ENCODE measurements at regions not wholly inside any gene's neighbourhood (a gene's known extent, or its start where the extent isn't known, plus 50 kb on each side); places are given as distances from the start of the nearest gene placed in this dataset.

DNA sequence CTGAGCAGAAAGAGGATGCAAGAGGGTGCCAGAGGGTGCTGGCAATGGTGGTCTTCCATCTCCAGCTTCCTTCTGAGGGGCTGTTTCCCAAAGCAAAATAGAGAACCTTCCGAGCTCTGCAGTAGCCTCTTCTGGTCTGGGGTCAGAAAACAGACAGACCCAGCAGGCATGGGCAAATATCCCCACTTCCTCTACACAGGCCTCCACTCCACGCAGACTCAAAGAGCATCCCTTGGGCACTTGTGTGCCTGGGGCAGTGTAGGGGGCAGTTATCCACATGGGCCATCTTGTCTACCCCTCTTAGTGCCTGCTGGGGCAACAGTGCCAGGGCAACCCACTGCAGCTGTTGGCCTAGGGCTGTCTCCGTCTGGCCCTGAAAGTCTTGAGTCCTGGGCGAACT is 231.9 kb downstream of the TTC8 start:
- Mint-ChIP-seq H3K27ac (no peak overlapping the region), H3K4me1 (ENCODE audit: low read depth) (no peaks in the 10 kb centered on the region), H3K9me3 (peaks cover 3% of the 10 kb centered on the region), H3K4me3 (no peak overlapping the region), H3K27me3 (no peaks in the 10 kb centered on the region), H3K36me3 (ENCODE audit: low read depth) (no peaks in the 10 kb centered on the region)
- no peaks in the 10 kb centered on the region for H3K9me3 ChIP-seq (ENCODE audit: control insufficient read depth in 1 of 2, insufficient read depth in 1 of 2, low read length in 2 of 2)
- no peak for ATAC-seq (ENCODE audit: poor library complexity)
- POLR2A ChIA-PET, result no interaction called here
- intact Hi-C loops (cut with DNase I, micrococcal nuclease), result no loop called here
- H3K4me1 ChIP-seq (ENCODE audit: insufficient read depth, low read length), result no peaks in the 10 kb centered on the region
- no peak for DNase-seq
- no peak overlapping the region for H3K4me3 ChIP-seq (ENCODE audit: low read length)
- H3K27me3 ChIP-seq (ENCODE audit: control insufficient read depth in 1 of 2, insufficient read depth in 2 of 2, low read length in 2 of 2), result no peaks in the 10 kb centered on the region
- CTCF ChIA-PET, result no interaction called here
- H3K36me3 ChIP-seq (ENCODE audit: insufficient read depth, low read length), result no peaks in the 10 kb centered on the region
- TF ChIP-seq, protein P1, sequence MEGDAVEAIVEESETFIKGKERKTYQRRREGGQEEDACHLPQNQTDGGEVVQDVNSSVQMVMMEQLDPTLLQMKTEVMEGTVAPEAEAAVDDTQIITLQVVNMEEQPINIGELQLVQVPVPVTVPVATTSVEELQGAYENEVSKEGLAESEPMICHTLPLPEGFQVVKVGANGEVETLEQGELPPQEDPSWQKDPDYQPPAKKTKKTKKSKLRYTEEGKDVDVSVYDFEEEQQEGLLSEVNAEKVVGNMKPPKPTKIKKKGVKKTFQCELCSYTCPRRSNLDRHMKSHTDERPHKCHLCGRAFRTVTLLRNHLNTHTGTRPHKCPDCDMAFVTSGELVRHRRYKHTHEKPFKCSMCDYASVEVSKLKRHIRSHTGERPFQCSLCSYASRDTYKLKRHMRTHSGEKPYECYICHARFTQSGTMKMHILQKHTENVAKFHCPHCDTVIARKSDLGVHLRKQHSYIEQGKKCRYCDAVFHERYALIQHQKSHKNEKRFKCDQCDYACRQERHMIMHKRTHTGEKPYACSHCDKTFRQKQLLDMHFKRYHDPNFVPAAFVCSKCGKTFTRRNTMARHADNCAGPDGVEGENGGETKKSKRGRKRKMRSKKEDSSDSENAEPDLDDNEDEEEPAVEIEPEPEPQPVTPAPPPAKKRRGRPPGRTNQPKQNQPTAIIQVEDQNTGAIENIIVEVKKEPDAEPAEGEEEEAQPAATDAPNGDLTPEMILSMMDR (IDR thresholded peaks at IDR 0.05), result no peak
- H3K27ac ChIP-seq (ENCODE audit: low read depth in 1 of 2, low read length in 2 of 2), result no peak overlapping the region

DNA sequence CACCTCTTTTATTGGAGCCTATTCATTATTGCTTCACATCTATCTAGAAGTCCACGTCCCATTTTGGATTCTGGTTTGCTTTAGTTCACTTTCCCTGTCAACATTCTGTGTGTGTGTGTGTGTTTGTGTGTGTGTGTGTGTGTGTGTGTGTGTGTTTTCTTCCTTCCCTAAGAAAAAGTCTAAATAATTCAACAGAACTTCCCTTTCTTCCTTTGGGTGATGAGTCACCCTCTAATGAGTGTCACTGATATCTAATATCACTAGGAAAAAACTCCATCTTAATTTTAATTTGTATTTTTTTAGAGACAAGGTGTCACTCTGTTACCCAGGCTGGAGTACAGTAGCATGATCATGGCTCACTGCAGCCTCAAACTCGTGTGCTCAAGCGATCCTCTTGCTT is 234.2 kb downstream of the TTC8 start:
- H3K27me3 ChIP-seq (ENCODE audit: control insufficient read depth in 1 of 2, insufficient read depth in 2 of 2, low read length in 2 of 2), result no peaks in the 10 kb centered on the region
- no peak overlapping the region for H3K27ac ChIP-seq (ENCODE audit: low read depth in 1 of 2, low read length in 2 of 2)
- POLR2A ChIA-PET, result no interaction called here
- no peaks in the 10 kb centered on the region for H3K9me3 ChIP-seq (ENCODE audit: control insufficient read depth in 1 of 2, insufficient read depth in 1 of 2, low read length in 2 of 2)
- Mint-ChIP-seq H3K4me3 (no peak overlapping the region), H3K9me3 (no peaks in the 10 kb centered on the region), H3K27me3 (no peaks in the 10 kb centered on the region), H3K4me1 (ENCODE audit: low read depth) (no peaks in the 10 kb centered on the region), H3K36me3 (ENCODE audit: low read depth) (no peaks in the 10 kb centered on the region), H3K27ac (no peak overlapping the region)
- TF ChIP-seq, protein P1 (IDR thresholded peaks at IDR 0.05), result no peak
- H3K4me3 ChIP-seq (ENCODE audit: low read length), result no peak overlapping the region
- H3K4me1 ChIP-seq (ENCODE audit: insufficient read depth, low read length), result no peaks in the 10 kb centered on the region
- no peaks in the 10 kb centered on the region for H3K36me3 ChIP-seq (ENCODE audit: insufficient read depth, low read length)
- ATAC-seq (ENCODE audit: poor library complexity) (no peak), DNase-seq (no peak)
- intact Hi-C loops (cut with DNase I, micrococcal nuclease), result no loop called here
- CTCF ChIA-PET, result no interaction called here

GRCh38 chr14:89060191-89060590 is 235.7 kb downstream of the TTC8 start:
- Histone ChIP-seq H3K27me3 (ENCODE audit: control insufficient read depth in 1 of 2, insufficient read depth in 2 of 2, low read length in 2 of 2) (no peaks in the 10 kb centered on the region), H3K36me3 (ENCODE audit: insufficient read depth, low read length) (no peaks in the 10 kb centered on the region), H3K4me3 (ENCODE audit: low read length) (no peak overlapping the region), H3K9me3 (ENCODE audit: control insufficient read depth in 1 of 2, insufficient read depth in 1 of 2, low read length in 2 of 2) (no peaks in the 10 kb centered on the region), H3K4me1 (ENCODE audit: insufficient read depth, low read length) (no peaks in the 10 kb centered on the region), H3K27ac (ENCODE audit: low read depth in 1 of 2, low read length in 2 of 2) (no peak overlapping the region)
- TF ChIP-seq, protein P1 (IDR thresholded peaks at IDR 0.05), result no peak
- CTCF ChIA-PET, result no interaction called here
- POLR2A ChIA-PET, result no interaction called here
- no peak overlapping the region for H3K27ac Mint-ChIP-seq
- ATAC-seq (ENCODE audit: poor library complexity) (no peak), DNase-seq (no peak)
- no peaks in the 10 kb centered on the region for H3K4me1 Mint-ChIP-seq (ENCODE audit: low read depth)
- intact Hi-C loops (cut with DNase I, micrococcal nuclease), result no loop called here
- peaks cover 8% of the 10 kb centered on the region for H3K27me3 Mint-ChIP-seq
- no peaks in the 10 kb centered on the region for H3K36me3 Mint-ChIP-seq (ENCODE audit: low read depth)
- H3K9me3 Mint-ChIP-seq, result no peaks in the 10 kb centered on the region
- H3K4me3 Mint-ChIP-seq, result no peak overlapping the region

All from CD4-positive, alpha-beta T cell (primary cell).